H9 (cell line): ENCODE measurements at regions not wholly inside any gene's neighbourhood (a gene's known extent, or its start where the extent isn't known, plus 50 kb on each side); places are given as distances from the start of the nearest gene placed in this dataset.

Experiments used
- DNase-seq: peaks from one replicate; pipeline ENCODE4 v3.0.0-alpha.2; 2017
- H2AFZ ChIP-seq: one replicate; pipeline ENCODE4 v1.6.1; 2013; ENCODE audit warnings: mild to moderate bottlenecking, low read length, control low read depth, moderate library complexity
- H2AK5ac ChIP-seq: 2 replicates; pipeline ENCODE4 v1.6.1; 2013; ENCODE audit warnings: low read length, control low read depth, mixed read lengths; ENCODE audit not compliant: insufficient read length
- H2BK120ac ChIP-seq: one replicate; pipeline ENCODE4 v1.6.1; 2013; ENCODE audit warnings: low read depth, mild to moderate bottlenecking, low read length, control low read depth, inconsistent platforms; ENCODE audit not compliant: poor library complexity, severe bottlenecking
- H2BK12ac ChIP-seq: 2 replicates; pipeline ENCODE4 v1.6.1; 2013; ENCODE audit warnings: low read length, control low read depth, mixed read lengths, low read depth; ENCODE audit not compliant: insufficient read length
- H2BK15ac ChIP-seq: 2 replicates; pipeline ENCODE4 v1.6.1; 2013; ENCODE audit warnings: low read depth, low read length, control low read depth
- H2BK20ac ChIP-seq: one replicate; pipeline ENCODE4 v1.6.1; 2013; ENCODE audit warnings: low read depth, mild to moderate bottlenecking, low read length, control low read depth, inconsistent platforms; ENCODE audit not compliant: poor library complexity, severe bottlenecking
- H2BK5ac ChIP-seq: 2 replicates; pipeline ENCODE4 v1.6.1; 2013; ENCODE audit warnings: low read length, control low read depth, mixed read lengths; ENCODE audit not compliant: insufficient read length
- H3K14ac ChIP-seq: 2 replicates; pipeline ENCODE4 v1.6.1; 2013; ENCODE audit warnings: low read length, control low read depth; ENCODE audit not compliant: insufficient read depth
- H3K18ac ChIP-seq: 2 replicates; pipeline ENCODE4 v1.6.1; 2013; ENCODE audit warnings: low read depth, mild to moderate bottlenecking, mixed read lengths, low read length, control low read depth; ENCODE audit not compliant: insufficient read length
- H3K23ac ChIP-seq: 2 replicates; pipeline ENCODE4 v1.6.1; 2013; ENCODE audit warnings: low read length, control low read depth, mixed read lengths, low read depth; ENCODE audit not compliant: insufficient read length
- H3K23me2 ChIP-seq: 2 replicates; pipeline ENCODE4 v1.6.1; 2013; ENCODE audit warnings: low read depth, mild to moderate bottlenecking, mixed read lengths, low read length, control low read depth; ENCODE audit not compliant: insufficient read length, poor library complexity, severe bottlenecking
- H3K27ac ChIP-seq: 2 replicates; pipeline ENCODE4 v1.5.1; 2013; ENCODE audit warnings: low read length, control low read depth, mixed read lengths, low read depth; ENCODE audit not compliant: insufficient read length
- H3K27me3 ChIP-seq: 2 replicates; pipeline ENCODE4 v1.6.1; 2013; ENCODE audit warnings: low read length, control low read depth, inconsistent platforms; ENCODE audit not compliant: insufficient read depth
- H3K4ac ChIP-seq: 2 replicates; pipeline ENCODE4 v1.6.1; 2013; ENCODE audit warnings: low read depth, mild to moderate bottlenecking, control low read depth, inconsistent platforms, low read length, moderate library complexity
- H3K4me1 ChIP-seq: 2 replicates; pipeline ENCODE4 v1.6.1; 2013; ENCODE audit warnings: low read length, control low read depth, inconsistent platforms; ENCODE audit not compliant: insufficient read depth
- H3K4me2 ChIP-seq: 2 replicates; pipeline ENCODE4 v1.6.1; 2013; ENCODE audit warnings: low read length, control low read depth, mixed read lengths; ENCODE audit not compliant: insufficient read length, insufficient read depth
- H3K56ac ChIP-seq: 2 replicates; pipeline ENCODE4 v1.6.1; 2013; ENCODE audit warnings: low read depth, mild to moderate bottlenecking, mixed read lengths, low read length, control low read depth; ENCODE audit not compliant: insufficient read length
- H3K79me1 ChIP-seq: 2 replicates; pipeline ENCODE4 v1.6.1; 2013; ENCODE audit warnings: low read depth, mild to moderate bottlenecking, moderate library complexity, low read length, control low read depth, inconsistent platforms; ENCODE audit not compliant: insufficient read depth, poor library complexity, severe bottlenecking
- H3K79me2 ChIP-seq: 2 replicates; pipeline ENCODE4 v1.6.1; 2013; ENCODE audit warnings: low read length, control low read depth, inconsistent platforms; ENCODE audit not compliant: insufficient read depth
- H3K9ac ChIP-seq: 2 replicates; pipeline ENCODE4 v1.6.1; 2013; ENCODE audit warnings: low read length, control low read depth, mixed read lengths; ENCODE audit not compliant: insufficient read length; ENCODE audit errors: extremely low read depth
- H3K9me3 ChIP-seq: one replicate; pipeline ENCODE4 v1.6.1; 2013; ENCODE audit warnings: low read depth, low read length, inconsistent platforms; ENCODE audit not compliant: control insufficient read depth
- H3T11ph ChIP-seq: one replicate; pipeline ENCODE4 v1.6.1; 2013; ENCODE audit warnings: mild to moderate bottlenecking, low read length, control low read depth, inconsistent platforms
- H4K20me1 ChIP-seq: one replicate; pipeline ENCODE4 v1.6.1; 2013; ENCODE audit not compliant: control insufficient read depth, insufficient read length, insufficient read depth
- H4K5ac ChIP-seq: 2 replicates; pipeline ENCODE4 v1.6.1; 2013; ENCODE audit warnings: low read depth, mild to moderate bottlenecking, mixed read lengths, low read length, control low read depth; ENCODE audit not compliant: insufficient read length
- H4K8ac ChIP-seq: replicated peaks from 2 replicates; pipeline ENCODE4 v1.6.1; 2013; ENCODE audit warnings: low read length, control low read depth, mixed read lengths, low read depth; ENCODE audit not compliant: insufficient read length
- H4K91ac ChIP-seq: 2 replicates; pipeline ENCODE4 v1.6.1; 2013; ENCODE audit warnings: low read depth, mild to moderate bottlenecking, moderate library complexity, mixed read lengths, low read length, control low read depth; ENCODE audit not compliant: insufficient read length
- H3K27ac Mint-ChIP-seq, 3 experiments: 2 replicates in 2 of 3; 3 replicates in 1 of 3; pipeline ENCODE4 v1.8.0; 2020 to 2021; ENCODE audit warnings: mixed read lengths in 3 of 3, mild to moderate bottlenecking in 1 of 3, moderate library complexity in 1 of 3
- H3K27me3 Mint-ChIP-seq: 2 replicates; pipeline ENCODE4 v1.8.0; 2021; ENCODE audit warnings: low read depth, mild to moderate bottlenecking, moderate library complexity, mixed read lengths
- H3K36me3 Mint-ChIP-seq, 3 experiments: 2 replicates in 2 of 3; 3 replicates in 1 of 3; pipeline ENCODE4 v1.8.0; 2020 to 2021; ENCODE audit warnings: low read depth in 3 of 3, mixed read lengths in 3 of 3; ENCODE audit not compliant: insufficient read depth in 1 of 3
- H3K4me1 Mint-ChIP-seq, 2 experiments: 2 replicates each; pipeline ENCODE4 v1.8.0; 2020; ENCODE audit warnings: mixed read lengths in 2 of 2
- H3K4me3 Mint-ChIP-seq, 2 experiments: 2 replicates in 1 of 2; 3 replicates in 1 of 2; pipeline ENCODE4 v1.8.0; 2020 to 2021; ENCODE audit warnings: mild to moderate bottlenecking in 2 of 2, mixed read lengths in 2 of 2, moderate library complexity in 1 of 2
- H3K9me3 Mint-ChIP-seq, 2 experiments: 2 replicates in 1 of 2; 3 replicates in 1 of 2; pipeline ENCODE4 v1.8.0; 2020; ENCODE audit warnings: mild to moderate bottlenecking in 2 of 2, mixed read lengths in 2 of 2, moderate library complexity in 1 of 2
- CTCF ChIP-seq: fragments of 200-600 bp; sonication (generic); conservative IDR thresholded peaks from 3 replicates; pipeline ENCODE4 v1.8.0; 2021; ENCODE audit warnings: antibody characterized with exemption, mild to moderate bottlenecking
- WGBS: extraction: QIAGEN DNeasy Blood & Tissue Kit; methylation state at CpG from one replicate; pipeline ENCODE4 v1.1.7; 2013; ENCODE audit warnings: missing lambda C conversion rate, low lambda C conversion rate, mixed read lengths; ENCODE audit not compliant: insufficient read length; ENCODE audit errors: extremely low coverage; 5-methylcytosine and 5-hydroxymethylcytosine counted together

GRCh38 chr22:44586999-44587736 lies 89.1 kb upstream of the RTL6 start:
- Mint-ChIP-seq H3K9me3 (peaks cover 4 to 8% of the 10 kb centered on the region in 2 experiments; a peak in 4 of 5 replicates), H3K36me3 (peaks cover 0 to 8% (median 3%) of the 10 kb centered on the region in 3 experiments; a peak in 5 of 7 replicates), H3K4me1 (peaks cover 0 to 16% of the 10 kb centered on the region in 2 experiments; a peak in 2 of 4 replicates), H3K4me3 (no peak overlapping the region), H3K27ac (no peak overlapping the region; a peak in 1 of 7 replicates), H3K27me3 (peaks cover 40% of the 10 kb centered on the region)
- H3K14ac ChIP-seq = no peak overlapping the region
- no peak overlapping the region for H3K4me2 ChIP-seq
- H2BK120ac ChIP-seq = no peak overlapping the region
- H4K5ac ChIP-seq = no peak overlapping the region
- no peaks in the 10 kb centered on the region for H3K27me3 ChIP-seq
- DNase-seq = no peak
- no peak overlapping the region for H3K23ac ChIP-seq
- no peak overlapping the region for H2BK5ac ChIP-seq
- H3K27ac ChIP-seq = no peak overlapping the region
- no peak overlapping the region for H3K56ac ChIP-seq
- no peak overlapping the region for H4K8ac ChIP-seq
- no peak overlapping the region for H3K18ac ChIP-seq
- H2AK5ac ChIP-seq = no peak overlapping the region
- H3T11ph ChIP-seq = no peak overlapping the region
- no peaks in the 10 kb centered on the region for H3K23me2 ChIP-seq
- no peaks in the 10 kb centered on the region for H3K79me2 ChIP-seq
- H2AFZ ChIP-seq = no peak overlapping the region
- WGBS = no CpG with 5 or more reads among the region's 24 CpGs
- H2BK20ac ChIP-seq = no peak overlapping the region
- H4K20me1 ChIP-seq = no peaks in the 10 kb centered on the region
- H4K91ac ChIP-seq = no peak overlapping the region
- TF ChIP-seq CTCF = no peak
- H3K4ac ChIP-seq = no peak overlapping the region
- no peaks in the 10 kb centered on the region for H3K79me1 ChIP-seq
- H2BK15ac ChIP-seq = no peak overlapping the region
- H3K9ac ChIP-seq = no peak overlapping the region
- no peak overlapping the region for H2BK12ac ChIP-seq
- no peaks in the 10 kb centered on the region for H3K9me3 ChIP-seq
- H3K4me1 ChIP-seq = no peaks in the 10 kb centered on the region
